HFFc6 (cell line): ENCODE measurements at regions not wholly inside any gene's neighbourhood (a gene's known extent, or its start where the extent isn't known, plus 50 kb on each side); places are given as distances from the start of the nearest gene placed in this dataset.

Experiments used
- DNase-seq: peaks from one replicate; pipeline ENCODE4 v3.0.0-alpha.2; 2018
- H3K27ac Mint-ChIP-seq: 2 replicates; pipeline ENCODE4 v1.8.0; 2020; ENCODE audit warnings: mild to moderate bottlenecking, mixed read lengths
- H3K27me3 Mint-ChIP-seq: 2 replicates; pipeline ENCODE4 v1.8.0; 2021; ENCODE audit warnings: mild to moderate bottlenecking, moderate library complexity, mixed read lengths; ENCODE audit not compliant: insufficient read depth
- H3K36me3 Mint-ChIP-seq: 2 replicates; pipeline ENCODE4 v1.8.0; 2021; ENCODE audit warnings: low read depth, mixed read lengths
- H3K4me1 Mint-ChIP-seq: 2 replicates; pipeline ENCODE4 v1.8.0; 2020; ENCODE audit warnings: low read depth, mixed read lengths
- H3K4me3 Mint-ChIP-seq: 2 replicates; pipeline ENCODE4 v1.8.0; 2020; ENCODE audit warnings: mild to moderate bottlenecking, moderate library complexity, mixed read lengths
- H3K9me3 Mint-ChIP-seq: 2 replicates; pipeline ENCODE4 v1.8.0; 2020; ENCODE audit warnings: mild to moderate bottlenecking, mixed read lengths
- CTCF ChIP-seq: fragments of 200-600 bp; sonication (generic); IDR thresholded peaks from 2 replicates; pipeline ENCODE4 v1.5.0; 2021; ENCODE audit warnings: antibody characterized with exemption, mild to moderate bottlenecking

- DNase-seq, result no peak
- H3K27ac Mint-ChIP-seq, result no peak overlapping the region
- TF ChIP-seq CTCF, result no peak
Measured at GRCh38 chr12:27148791-27149190, 66.4 kb upstream of the C12orf71 start.

GRCh38 chr12:27151479-27151878 is 69.1 kb upstream of the C12orf71 start:
- Mint-ChIP-seq H3K27ac (no peak overlapping the region), H3K4me3 (no peak overlapping the region), H3K36me3 (no peaks in the 10 kb centered on the region), H3K27me3 (no peaks in the 10 kb centered on the region), H3K9me3 (no peaks in the 10 kb centered on the region), H3K4me1 (no peaks in the 10 kb centered on the region)
- no peak for TF ChIP-seq CTCF
- no peak for DNase-seq

More at GRCh38 chr12:27148791-27149190, 66.4 kb upstream of the C12orf71 start:
- Mint-ChIP-seq H3K27me3 (no peaks in the 10 kb centered on the region), H3K9me3 (no peaks in the 10 kb centered on the region), H3K4me3 (no peak overlapping the region), H3K36me3 (no peaks in the 10 kb centered on the region), H3K4me1 (peaks cover 7% of the 10 kb centered on the region)

DNA sequence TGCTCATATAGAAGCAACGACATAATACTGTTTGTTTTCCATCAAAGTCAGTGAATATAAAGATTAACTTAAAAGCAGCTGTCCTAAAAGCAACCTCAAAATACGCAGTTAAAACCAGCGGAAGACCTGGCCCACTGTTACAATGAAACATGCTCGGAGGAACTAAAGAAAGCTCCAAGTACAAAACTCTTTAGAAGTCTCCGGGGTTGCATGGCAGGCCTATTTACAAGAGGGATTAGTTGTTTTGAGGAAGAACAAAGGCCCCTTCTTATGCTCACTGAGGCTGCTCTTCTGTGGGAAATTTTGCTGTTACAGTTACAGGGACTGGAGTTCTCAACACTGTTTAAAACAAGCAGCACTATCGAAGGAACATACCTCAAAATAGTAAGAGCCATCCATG is 75.9 kb upstream of the C12orf71 start:
- no peaks in the 10 kb centered on the region for H3K27me3 Mint-ChIP-seq
- TF ChIP-seq CTCF, result no peak

GRCh38 chr12:27161458-27162228 is 79.3 kb upstream of the C12orf71 start:
- Mint-ChIP-seq H3K27ac (no peak overlapping the region), H3K4me3 (no peak overlapping the region), H3K9me3 (no peaks in the 10 kb centered on the region), H3K36me3 (no peaks in the 10 kb centered on the region), H3K27me3 (no peaks in the 10 kb centered on the region), H3K4me1 (peaks cover 26% of the 10 kb centered on the region)
- no peak for TF ChIP-seq CTCF
- no peak for DNase-seq

More for the DNA sequence above, 75.9 kb upstream of the C12orf71 start:
- H3K27ac Mint-ChIP-seq, result no peak overlapping the region
- peaks cover 14% of the 10 kb centered on the region for H3K4me1 Mint-ChIP-seq
- H3K9me3 Mint-ChIP-seq, result no peaks in the 10 kb centered on the region
- no peak overlapping the region for H3K4me3 Mint-ChIP-seq
- no peaks in the 10 kb centered on the region for H3K36me3 Mint-ChIP-seq
- DNase-seq, result no peak

- no peak for DNase-seq
- H3K27me3 Mint-ChIP-seq, result no peaks in the 10 kb centered on the region
- H3K9me3 Mint-ChIP-seq, result no peaks in the 10 kb centered on the region
- peaks cover 2% of the 10 kb centered on the region; the same call in 1 of the 2 replicates for H3K36me3 Mint-ChIP-seq
- no peak overlapping the region for H3K4me3 Mint-ChIP-seq
- TF ChIP-seq CTCF, result no peak
- H3K27ac Mint-ChIP-seq, result no peak overlapping the region
- peaks cover 26% of the 10 kb centered on the region for H3K4me1 Mint-ChIP-seq
Measured at GRCh38 chr12:27162229-27162537, 79.8 kb upstream of the C12orf71 start.
